HEK293T (cell line): ENCODE measurements at regions not wholly inside any gene's neighbourhood (a gene's known extent, or its start where the extent isn't known, plus 50 kb on each side); places are given as distances from the start of the nearest gene placed in this dataset.

Source experiments
- ARNT ChIP-seq: fragments of 450-650 bp; IDR thresholded peaks from 2 replicates; pipeline ENCODE4 v1.6.1; 2017; ENCODE audit warnings: mild to moderate bottlenecking
- BHLHE40 ChIP-seq: fragments of 450-650 bp; IDR thresholded peaks from 2 replicates; pipeline ENCODE4 v1.6.1; 2016; ENCODE audit warnings: mild to moderate bottlenecking, moderate library complexity, borderline replicate concordance
- ELF4 ChIP-seq: fragments of 450-650 bp; IDR thresholded peaks from 2 replicates; pipeline ENCODE4 v1.6.1; 2017; ENCODE audit warnings: antibody characterized with exemption
- FOXA1 ChIP-seq: fragments of 450-650 bp; IDR thresholded peaks from 2 replicates; pipeline ENCODE4 v1.6.1; 2016; ENCODE audit warnings: mild to moderate bottlenecking
- FOXK2 ChIP-seq: fragments of 450-650 bp; IDR thresholded peaks from 2 replicates; pipeline ENCODE4 v1.6.1; 2016; ENCODE audit warnings: mild to moderate bottlenecking
- FOXM1 ChIP-seq: fragments of 450-650 bp; IDR thresholded peaks from 2 replicates; pipeline ENCODE4 v1.6.1; 2017; ENCODE audit warnings: mild to moderate bottlenecking, borderline replicate concordance
- HDGF ChIP-seq: fragments of 450-650 bp; IDR thresholded peaks from 2 replicates; pipeline ENCODE4 v1.6.1; 2017; ENCODE audit warnings: antibody characterized with exemption, borderline replicate concordance
- L3MBTL2 ChIP-seq: fragments of 450-650 bp; conservative IDR thresholded peaks from 2 replicates; pipeline ENCODE4 v1.6.1; 2016; ENCODE audit warnings: mild to moderate bottlenecking
- LEF1 ChIP-seq: fragments of 450-650 bp; IDR thresholded peaks from 2 replicates; pipeline ENCODE4 v1.6.1; 2017; ENCODE audit warnings: mild to moderate bottlenecking, borderline replicate concordance
- NFRKB ChIP-seq: fragments of 450-650 bp; IDR thresholded peaks from 2 replicates; pipeline ENCODE4 v1.6.1; 2016; ENCODE audit warnings: mild to moderate bottlenecking, moderate library complexity
- PKNOX1 ChIP-seq: fragments of 450-650 bp; IDR thresholded peaks from 2 replicates; pipeline ENCODE4 v1.6.1; 2016
- SP1 ChIP-seq: fragments of 450-650 bp; IDR thresholded peaks from 2 replicates; pipeline ENCODE4 v1.6.1; 2017
- SUZ12 ChIP-seq: fragments of 450-650 bp; IDR thresholded peaks from 2 replicates; pipeline ENCODE4 v1.6.1; 2016; ENCODE audit warnings: mild to moderate bottlenecking
- TARDBP ChIP-seq: fragments of 450-650 bp; IDR thresholded peaks from 2 replicates; pipeline ENCODE4 v1.6.1; 2016

GRCh38 chr17:71748872-71749271, 371.9 kb upstream of the SOX9 start:
- TF ChIP-seq SP1 (no peak), ELF4 (no peak), TARDBP (no peak), BHLHE40 (no peak), FOXM1 (no peak), NFRKB (no peak), ARNT (no peak), PKNOX1 (no peak), HDGF (no peak), LEF1 (no peak), FOXA1 (no peak), SUZ12 (no peak), L3MBTL2 (no peak), FOXK2 (no peak)
